OCI-LY3 (cell line): ENCODE measurements at regions not wholly inside any gene's neighbourhood (a gene's known extent, or its start where the extent isn't known, plus 50 kb on each side); places are given as distances from the start of the nearest gene placed in this dataset.
"Not testable (repeated sequence)": the region's sequence is repeated elsewhere in the genome, so short reads cannot be mapped to it uniquely, and the experiment has no call there.

Experiments used
- H2AFZ ChIP-seq: fragments of 200-600, 300-600 bp; shearing (Covaris generic); 2 replicates; pipeline ENCODE4 v1.6.0; 2014; ENCODE audit warnings: antibody characterized with exemption, low read depth, low read length
- H3K27ac ChIP-seq: fragments of 200-600, 300-600 bp; sonication (generic); 2 replicates; pipeline ENCODE4 v1.5.1; 2014; ENCODE audit warnings: mild to moderate bottlenecking, low read length, moderate library complexity, mixed read lengths
- H3K27me3 ChIP-seq: fragments of 200-600, 300-600 bp; sonication (generic); 2 replicates; pipeline ENCODE4 v1.6.1; 2014; ENCODE audit warnings: low read depth, low read length, mixed read lengths
- H3K36me3 ChIP-seq: fragments of 200-600, 300-600 bp; sonication (generic); replicated peaks from 2 replicates; pipeline ENCODE3; 2014; ENCODE audit warnings: low read depth, low read length, mixed read lengths
- H3K4me1 ChIP-seq: fragments of 300-600, 200-600 bp; sonication (generic); 2 replicates; pipeline ENCODE4 v1.6.1; 2014; ENCODE audit warnings: low read length, mixed read lengths
- H3K4me2 ChIP-seq: fragments of 200-600, 300-600 bp; sonication (generic); 2 replicates; pipeline ENCODE4 v1.6.1; 2014; ENCODE audit warnings: low read length, mixed read lengths
- H3K4me3 ChIP-seq: fragments of 300-600, 200-600 bp; sonication (generic); 2 replicates; pipeline ENCODE4 v1.5.1; 2014; ENCODE audit warnings: antibody characterized with exemption, mild to moderate bottlenecking, low read length, moderate library complexity
- H3K79me2 ChIP-seq: fragments of 300-600, 200-600 bp; shearing (Covaris generic); 2 replicates; pipeline ENCODE4 v1.6.1; 2014; ENCODE audit warnings: mild to moderate bottlenecking, low read length, mixed read lengths
- H3K9ac ChIP-seq: fragments of 300-600, 200-600 bp; shearing (Covaris generic); 2 replicates; pipeline ENCODE4 v1.6.0; 2014; ENCODE audit warnings: mild to moderate bottlenecking, low read length, moderate library complexity
- H3K9me3 ChIP-seq: fragments of 200-600, 300-600 bp; shearing (Covaris generic); 2 replicates; pipeline ENCODE4 v1.6.1; 2014; ENCODE audit warnings: low read length, mixed read lengths; ENCODE audit not compliant: insufficient read depth
- H4K20me1 ChIP-seq: fragments of 200-600, 300-600 bp; sonication (generic); 2 replicates; pipeline ENCODE4 v1.6.1; 2016; ENCODE audit warnings: low read length, mixed read lengths; ENCODE audit not compliant: insufficient read depth
- CTCF ChIP-seq: fragments of 200-600, 300-600 bp; sonication (generic); IDR thresholded peaks from 2 replicates; pipeline ENCODE4 v1.5.1; 2014; ENCODE audit warnings: antibody characterized with exemption, low read length, low read depth
- EZH2phosphoT487 ChIP-seq: fragments of 200-600 bp; shearing (Covaris generic); IDR thresholded peaks from 2 replicates; pipeline ENCODE4 v1.6.1; 2018; ENCODE audit warnings: antibody characterized with exemption, mixed run types, low read depth

- Histone ChIP-seq H3K79me2 (no peaks in the 10 kb centered on the region), H3K4me3 (no peak overlapping the region), H3K36me3 (no peaks in the 10 kb centered on the region), H3K27ac (no peak overlapping the region), H3K4me1 (no peaks in the 10 kb centered on the region), H3K9me3 (no peaks in the 10 kb centered on the region), H3K27me3 (no peaks in the 10 kb centered on the region), H3K9ac (no peak overlapping the region), H2AFZ (no peak overlapping the region), H4K20me1 (no peaks in the 10 kb centered on the region), H3K4me2 (no peak overlapping the region)
- no peak for TF ChIP-seq EZH2phosphoT487
- TF ChIP-seq CTCF = no peak
Measured at GRCh38 chr18:29737190-29737589, 1305.4 kb downstream of the DSC3 start.

- Histone ChIP-seq H3K79me2 (no peaks in the 10 kb centered on the region), H3K27me3 (no peaks in the 10 kb centered on the region), H3K4me3 (no peak overlapping the region), H3K9ac (no peak overlapping the region), H3K27ac (no peak overlapping the region), H4K20me1 (no peaks in the 10 kb centered on the region), H2AFZ (no peak overlapping the region), H3K36me3 (no peaks in the 10 kb centered on the region), H3K4me2 (no peak overlapping the region), H3K4me1 (no peaks in the 10 kb centered on the region), H3K9me3 (0 out of 2 replicates have a peak, but pooled peaks cover 3% of the 10 kb centered on the region)
- no peak for TF ChIP-seq CTCF
- TF ChIP-seq EZH2phosphoT487 = no peak
Measured at GRCh38 chr18:29730073-29730472, 1312.5 kb downstream of the DSC3 start.

- H3K27me3 ChIP-seq = no peaks in the 10 kb centered on the region
- H3K4me1 ChIP-seq = no peaks in the 10 kb centered on the region
- no peak overlapping the region for H3K4me2 ChIP-seq
- H2AFZ ChIP-seq = no peak overlapping the region
- 0 out of 2 replicates have a peak, but pooled peaks cover 3% of the 10 kb centered on the region for H3K9me3 ChIP-seq
- no peak overlapping the region for H3K9ac ChIP-seq
- H4K20me1 ChIP-seq = no peaks in the 10 kb centered on the region
- H3K36me3 ChIP-seq = no peaks in the 10 kb centered on the region
- no peak overlapping the region for H3K27ac ChIP-seq
- TF ChIP-seq CTCF (no peak), EZH2phosphoT487 (no peak)
- no peak overlapping the region for H3K4me3 ChIP-seq
- no peaks in the 10 kb centered on the region for H3K79me2 ChIP-seq
Measured at GRCh38 chr18:29726646-29727045, 1315.9 kb downstream of the DSC3 start.

GRCh38 chr18:29723486-29723885 lies 1319.1 kb downstream of the DSC3 start:
- H3K9me3 ChIP-seq = not testable (repeated sequence)

GRCh38 chr18:29715960-29716359 lies 1326.6 kb downstream of the DSC3 start:
- H3K36me3 ChIP-seq, H3K4me3 ChIP-seq, H2AFZ ChIP-seq, H3K4me1 ChIP-seq, H3K9me3 ChIP-seq, H4K20me1 ChIP-seq, H3K27me3 ChIP-seq, H3K9ac ChIP-seq, H3K79me2 ChIP-seq, H3K4me2 ChIP-seq, H3K27ac ChIP-seq: not testable (repeated sequence)

More at GRCh38 chr18:29723486-29723885, 1319.1 kb downstream of the DSC3 start:
- not testable (repeated sequence) for H3K79me2 ChIP-seq, H2AFZ ChIP-seq, H3K36me3 ChIP-seq, H3K4me2 ChIP-seq, H3K4me3 ChIP-seq, H3K4me1 ChIP-seq, H3K27me3 ChIP-seq, H3K9ac ChIP-seq, H4K20me1 ChIP-seq, H3K27ac ChIP-seq
